PC-3 (cell line): ENCODE measurements at regions not wholly inside any gene's neighbourhood (a gene's known extent, or its start where the extent isn't known, plus 50 kb on each side); places are given as distances from the start of the nearest gene placed in this dataset.

Source experiments
- CTCF ChIP-seq: fragments of 300-600 bp; sonication (generic); conservative IDR thresholded peaks from 2 replicates; pipeline ENCODE4 v1.5.1; 2017; ENCODE audit warnings: antibody characterized with exemption, low read depth, mild to moderate bottlenecking, low read length
- EZH2 ChIP-seq: fragments of 300-600 bp; sonication (generic); IDR thresholded peaks from one replicate; pipeline ENCODE4 v1.6.1; 2017; ENCODE audit warnings: antibody characterized with exemption, mild to moderate bottlenecking, low read length; ENCODE audit not compliant: unreplicated experiment
- EZH2phosphoT487 ChIP-seq: fragments of 300-600 bp; sonication (generic); IDR thresholded peaks from 2 replicates; pipeline ENCODE4 v1.6.1; 2018; ENCODE audit warnings: mild to moderate bottlenecking, antibody characterized with exemption, low read length, borderline replicate concordance

GRCh38 chr7:156510966-156511365, 129.6 kb upstream of the RNF32 start:
- TF ChIP-seq EZH2 (no peak), CTCF (no peak), EZH2phosphoT487 (no peak)
